Peyer's patch (tissue), 4 donors: ENCODE measurements at regions not wholly inside any gene's neighbourhood (a gene's known extent, or its start where the extent isn't known, plus 50 kb on each side); places are given as distances from the start of the nearest gene placed in this dataset.

Experiments used
- DNase-seq, 3 donors: peaks; one replicate each; pipeline ENCODE4 v3.0.0-alpha.2; 2017 to 2019
- H3K27ac ChIP-seq, 4 donors: fragments of 200-600 bp; sonication (generic); one replicate each; pipeline ENCODE4 v1.5.1; 2016 to 2019
- H3K27me3 ChIP-seq, 2 donors: fragments of 200-600 bp; sonication (generic); one replicate each; pipeline ENCODE4 v1.5.1; 2019
- H3K36me3 ChIP-seq, 3 donors: fragments of 200-600 bp; sonication (generic); one replicate each; pipeline ENCODE4 v1.5.1; 2016 to 2019
- H3K4me1 ChIP-seq, 4 donors: fragments of 200-600 bp; sonication (generic); one replicate each; pipeline ENCODE4 v1.5.1; 2016 to 2019
- H3K4me3 ChIP-seq, 4 donors: fragments of 200-600 bp; sonication (generic); 1 replicate in 3 of 4; 2 replicates in 1 of 4; pipeline ENCODE4 v1.5.1; 2016 to 2019; ENCODE audit warnings: mild to moderate bottlenecking in 1 of 4
- H3K9me3 ChIP-seq, 4 donors: fragments of 200-600 bp; sonication (generic); one replicate each; pipeline ENCODE4 v1.5.1; 2016 to 2019; ENCODE audit warnings: mild to moderate bottlenecking in 1 of 4
- POLR2A ChIP-seq, 2 donors: fragments of 450-650 bp; IDR thresholded peaks; one replicate each; pipeline ENCODE4 v1.5.1; 2017; ENCODE audit warnings: antibody characterized with exemption in 2 of 2, mild to moderate bottlenecking in 2 of 2, moderate library complexity in 2 of 2
- TF ChIP-seq, protein P1 (sequence below), 6 experiments: fragments of 450-650 bp in 4 of 6; fragments of 200-600 bp in 2 of 6; sonication (generic) in 1 of 6; IDR thresholded peaks; one replicate each; pipeline ENCODE4 v1.5.1; 2017 to 2019; ENCODE audit warnings: antibody characterized with exemption in 6 of 6, mild to moderate bottlenecking in 3 of 6, moderate library complexity in 1 of 6

DNA sequence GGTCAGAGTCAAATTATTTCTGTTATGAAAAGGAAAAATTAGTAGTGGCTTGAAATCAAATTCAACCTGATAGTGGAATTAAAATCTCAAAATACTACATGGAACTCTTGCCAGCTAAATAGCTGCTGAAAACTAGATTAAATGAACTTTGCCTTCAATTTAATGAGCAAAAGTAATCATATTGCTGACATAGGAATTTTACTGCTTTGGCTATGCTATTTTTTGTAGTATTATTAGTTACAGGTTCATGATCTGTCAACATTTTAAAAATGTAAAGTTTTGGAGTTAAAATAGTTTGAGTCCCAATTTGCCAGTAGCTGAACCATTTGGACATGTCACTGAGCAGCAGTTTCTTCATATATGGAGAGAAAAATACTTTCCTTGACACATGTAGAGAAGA, 81.4 kb downstream of the RERGL start:
- no peaks in the 10 kb centered on the region for H3K4me1 ChIP-seq
- H3K9me3 ChIP-seq: no peaks in the 10 kb centered on the region
- H3K27me3 ChIP-seq: no peaks in the 10 kb centered on the region
- H3K4me3 ChIP-seq: no peak overlapping the region
- H3K27ac ChIP-seq: no peak overlapping the region
- no peak for TF ChIP-seq POLR2A (IDR thresholded peaks at IDR 0.05)
- TF ChIP-seq, protein P1, sequence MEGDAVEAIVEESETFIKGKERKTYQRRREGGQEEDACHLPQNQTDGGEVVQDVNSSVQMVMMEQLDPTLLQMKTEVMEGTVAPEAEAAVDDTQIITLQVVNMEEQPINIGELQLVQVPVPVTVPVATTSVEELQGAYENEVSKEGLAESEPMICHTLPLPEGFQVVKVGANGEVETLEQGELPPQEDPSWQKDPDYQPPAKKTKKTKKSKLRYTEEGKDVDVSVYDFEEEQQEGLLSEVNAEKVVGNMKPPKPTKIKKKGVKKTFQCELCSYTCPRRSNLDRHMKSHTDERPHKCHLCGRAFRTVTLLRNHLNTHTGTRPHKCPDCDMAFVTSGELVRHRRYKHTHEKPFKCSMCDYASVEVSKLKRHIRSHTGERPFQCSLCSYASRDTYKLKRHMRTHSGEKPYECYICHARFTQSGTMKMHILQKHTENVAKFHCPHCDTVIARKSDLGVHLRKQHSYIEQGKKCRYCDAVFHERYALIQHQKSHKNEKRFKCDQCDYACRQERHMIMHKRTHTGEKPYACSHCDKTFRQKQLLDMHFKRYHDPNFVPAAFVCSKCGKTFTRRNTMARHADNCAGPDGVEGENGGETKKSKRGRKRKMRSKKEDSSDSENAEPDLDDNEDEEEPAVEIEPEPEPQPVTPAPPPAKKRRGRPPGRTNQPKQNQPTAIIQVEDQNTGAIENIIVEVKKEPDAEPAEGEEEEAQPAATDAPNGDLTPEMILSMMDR (IDR thresholded peaks at IDR 0.05): no peak
- DNase-seq: no peak
- no peaks in the 10 kb centered on the region for H3K36me3 ChIP-seq

DNA sequence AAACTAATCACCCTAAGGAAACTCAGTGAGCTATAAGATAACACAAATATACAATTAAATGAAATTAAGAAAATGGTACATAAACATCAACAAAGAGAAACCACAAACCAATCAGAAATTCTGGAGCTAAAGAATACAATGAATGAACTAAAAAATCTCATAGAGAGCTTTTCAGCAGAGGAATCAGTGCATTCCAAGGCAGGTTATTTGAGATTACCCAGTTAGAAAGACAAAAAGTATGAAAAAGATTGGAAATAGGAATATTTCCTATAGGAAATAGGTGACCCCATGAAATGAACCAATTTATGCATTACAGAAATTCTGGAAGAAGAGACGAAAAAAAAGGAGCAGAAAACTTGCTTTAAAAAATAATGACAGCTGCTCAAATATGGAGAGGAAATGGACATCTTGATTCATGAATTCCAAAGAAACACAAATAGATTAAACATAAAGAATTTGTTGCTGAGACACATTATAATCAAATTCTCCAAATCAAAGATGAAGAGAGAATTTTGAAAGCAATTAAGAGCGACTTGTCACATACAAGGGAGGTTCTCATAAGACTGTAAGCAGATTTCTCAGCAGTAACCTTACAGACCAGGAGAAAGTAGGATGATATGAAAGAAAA, 90.7 kb downstream of the RERGL start:
- no peak for DNase-seq
- Histone ChIP-seq H3K4me3 (no peak overlapping the region), H3K27me3 (no peaks in the 10 kb centered on the region), H3K9me3 (peaks cover 0 to 9% (median 2%) of the 10 kb centered on the region in 4 donors), H3K36me3 (no peaks in the 10 kb centered on the region), H3K27ac (no peak overlapping the region), H3K4me1 (no peaks in the 10 kb centered on the region)
- TF ChIP-seq, protein P1 (IDR thresholded peaks at IDR 0.05): no peak
- TF ChIP-seq POLR2A (IDR thresholded peaks at IDR 0.05): no peak

DNA sequence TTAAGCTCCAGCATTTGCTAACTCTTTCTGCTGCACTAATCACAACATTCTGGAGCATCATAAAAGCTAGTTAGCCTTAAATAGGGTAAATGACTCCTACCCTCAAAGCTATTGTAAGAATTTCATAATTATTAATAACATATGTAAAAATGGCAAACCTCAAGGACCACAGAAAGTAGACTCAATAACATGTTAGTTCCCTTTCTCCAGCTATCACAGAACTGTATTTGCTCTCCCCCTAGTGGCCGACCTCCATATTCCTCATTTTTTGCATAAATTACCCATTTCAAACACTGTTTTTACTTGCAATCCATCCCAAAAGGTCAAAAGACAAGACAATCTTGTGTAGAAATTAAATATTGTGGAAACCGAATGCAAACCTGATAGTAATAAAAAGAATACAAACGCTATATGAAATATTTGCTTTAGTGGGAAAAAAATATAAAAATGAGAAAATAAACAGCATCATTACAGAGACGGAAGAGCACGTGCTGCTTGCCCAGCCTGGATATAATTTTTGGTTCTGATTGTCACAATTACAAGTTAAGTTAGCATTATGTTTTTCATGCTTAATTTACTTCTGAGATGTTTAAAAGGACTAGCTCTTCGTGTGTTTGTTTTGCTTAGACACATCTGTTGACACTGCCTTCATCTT, 97.9 kb downstream of the RERGL start:
- Histone ChIP-seq H3K27me3 (no peaks in the 10 kb centered on the region), H3K4me3 (no peak overlapping the region), H3K36me3 (no peaks in the 10 kb centered on the region), H3K27ac (no peak overlapping the region), H3K4me1 (no peaks in the 10 kb centered on the region), H3K9me3 (no peaks in the 10 kb centered on the region)
- TF ChIP-seq POLR2A (IDR thresholded peaks at IDR 0.05): no peak
- TF ChIP-seq, protein P1 (IDR thresholded peaks at IDR 0.05): peak in 5 of 6 experiments; percentile 20 to 46 (median 29)
- DNase-seq: no peak

DNA sequence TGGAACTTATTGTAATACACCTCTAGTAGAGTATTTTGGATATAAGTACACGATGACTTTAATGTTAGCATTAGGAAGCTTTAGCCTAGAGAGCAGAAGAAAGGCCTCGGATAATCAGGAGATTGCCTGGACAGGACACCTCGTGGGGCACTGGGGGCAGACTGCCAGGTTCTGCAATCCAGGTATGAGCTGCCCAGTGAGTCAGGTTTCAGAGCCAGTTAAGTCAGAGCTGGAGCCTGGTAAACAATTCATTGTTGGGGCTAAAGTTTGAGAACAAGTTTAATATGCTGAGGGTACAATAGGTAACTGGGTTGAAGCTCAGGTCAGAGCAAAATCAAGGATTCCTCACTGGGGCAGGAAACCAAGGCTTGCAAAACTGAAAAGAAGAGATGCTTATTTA, 107.4 kb downstream of the RERGL start:
- H3K27me3 ChIP-seq: no peaks in the 10 kb centered on the region
- H3K4me3 ChIP-seq: no peak overlapping the region
- no peak overlapping the region for H3K27ac ChIP-seq
- H3K4me1 ChIP-seq: no peaks in the 10 kb centered on the region
- no peaks in the 10 kb centered on the region for H3K36me3 ChIP-seq
- H3K9me3 ChIP-seq: no peaks in the 10 kb centered on the region
- no peak for DNase-seq
- no peak for TF ChIP-seq POLR2A (IDR thresholded peaks at IDR 0.05)
- TF ChIP-seq, protein P1 (IDR thresholded peaks at IDR 0.05): no peak

DNA sequence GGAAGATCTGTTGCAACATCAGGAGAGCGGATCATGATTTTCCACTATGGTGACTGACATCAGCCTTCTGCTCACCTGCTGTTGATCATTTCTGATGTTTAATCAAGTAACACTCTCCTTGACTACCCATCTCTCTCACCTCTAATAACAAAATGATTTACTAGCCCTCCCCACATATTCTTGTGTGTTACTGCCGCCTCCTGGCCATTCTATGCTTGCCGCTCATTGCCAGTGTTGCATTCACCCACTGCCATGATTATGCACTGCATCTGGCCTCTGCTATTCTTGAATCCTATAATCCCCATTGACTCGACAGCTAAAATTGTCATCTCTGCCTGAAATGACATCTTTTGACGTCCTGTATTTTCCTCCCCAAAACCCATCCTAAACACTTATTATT, 113.8 kb downstream of the RERGL start:
- no peaks in the 10 kb centered on the region for H3K9me3 ChIP-seq
- H3K27ac ChIP-seq: no peak overlapping the region
- no peak for TF ChIP-seq POLR2A (IDR thresholded peaks at IDR 0.05)
- TF ChIP-seq, protein P1 (IDR thresholded peaks at IDR 0.05): no peak

More for the DNA sequence above, 113.8 kb downstream of the RERGL start:
- no peaks in the 10 kb centered on the region for H3K4me1 ChIP-seq
- no peak for DNase-seq
- H3K36me3 ChIP-seq: no peaks in the 10 kb centered on the region
- no peaks in the 10 kb centered on the region for H3K27me3 ChIP-seq
- no peak overlapping the region for H3K4me3 ChIP-seq
